Kidney epithelial cell (primary cell): ENCODE measurements at regions not wholly inside any gene's neighbourhood (a gene's known extent, or its start where the extent isn't known, plus 50 kb on each side); places are given as distances from the start of the nearest gene placed in this dataset.

Source experiments
- DNase-seq: peaks from one replicate; pipeline ENCODE4 v3.0.0-alpha.2; 2010; ENCODE audit warnings: low read depth
- H3K27me3 ChIP-seq: 2 replicates; pipeline ENCODE4 v1.6.0; 2011; ENCODE audit warnings: low read length; ENCODE audit not compliant: control insufficient read depth, insufficient read depth
- H3K36me3 ChIP-seq: 2 replicates; pipeline ENCODE4 v1.5.1; 2011; ENCODE audit warnings: low read length; ENCODE audit not compliant: control insufficient read depth, insufficient read depth
- H3K4me3 ChIP-seq: 2 replicates; pipeline ENCODE4 v1.5.1; 2011; ENCODE audit warnings: low read depth, mild to moderate bottlenecking, control low read depth, low read length
- TF ChIP-seq, protein P1 (sequence below): IDR thresholded peaks from 2 replicates; pipeline ENCODE4 v1.5.1; 2011; ENCODE audit warnings: mild to moderate bottlenecking, moderate library complexity, low read length, control low read depth, inconsistent platforms; ENCODE audit not compliant: insufficient read depth, poor library complexity, severe bottlenecking

DNA sequence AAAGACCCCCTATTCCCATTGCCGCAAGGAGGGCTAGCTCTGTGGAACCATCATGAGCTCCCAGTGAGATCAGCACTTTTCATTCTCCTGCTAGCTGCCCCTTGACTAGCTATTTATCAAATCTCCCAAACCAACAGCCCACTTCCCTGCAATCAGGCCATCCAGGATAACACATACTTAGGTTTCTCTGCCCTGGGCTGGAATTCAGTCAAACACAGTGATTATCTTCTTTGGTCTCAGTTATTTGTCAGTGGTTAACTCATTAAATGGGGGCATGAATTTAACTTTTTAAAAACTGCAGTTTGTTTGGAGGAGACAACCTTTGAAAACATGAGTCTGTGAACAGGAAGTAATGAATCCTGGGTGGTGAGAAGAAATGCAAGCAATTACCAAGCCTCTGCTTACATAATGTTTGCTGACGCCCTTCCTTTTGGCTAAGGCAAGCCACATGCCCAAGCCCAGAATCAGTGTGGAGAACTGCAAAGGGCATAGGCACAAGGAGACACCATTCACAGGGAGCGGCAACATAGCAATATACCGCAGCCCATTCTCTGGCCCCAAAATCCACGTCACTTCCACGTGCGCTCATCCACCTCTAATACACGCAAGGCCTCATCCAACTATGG, 275.0 kb downstream of the DRD1 start:
- Histone ChIP-seq H3K27me3 (no peaks in the 10 kb centered on the region), H3K4me3 (no peak overlapping the region), H3K36me3 (no peaks in the 10 kb centered on the region)
- TF ChIP-seq, protein P1, sequence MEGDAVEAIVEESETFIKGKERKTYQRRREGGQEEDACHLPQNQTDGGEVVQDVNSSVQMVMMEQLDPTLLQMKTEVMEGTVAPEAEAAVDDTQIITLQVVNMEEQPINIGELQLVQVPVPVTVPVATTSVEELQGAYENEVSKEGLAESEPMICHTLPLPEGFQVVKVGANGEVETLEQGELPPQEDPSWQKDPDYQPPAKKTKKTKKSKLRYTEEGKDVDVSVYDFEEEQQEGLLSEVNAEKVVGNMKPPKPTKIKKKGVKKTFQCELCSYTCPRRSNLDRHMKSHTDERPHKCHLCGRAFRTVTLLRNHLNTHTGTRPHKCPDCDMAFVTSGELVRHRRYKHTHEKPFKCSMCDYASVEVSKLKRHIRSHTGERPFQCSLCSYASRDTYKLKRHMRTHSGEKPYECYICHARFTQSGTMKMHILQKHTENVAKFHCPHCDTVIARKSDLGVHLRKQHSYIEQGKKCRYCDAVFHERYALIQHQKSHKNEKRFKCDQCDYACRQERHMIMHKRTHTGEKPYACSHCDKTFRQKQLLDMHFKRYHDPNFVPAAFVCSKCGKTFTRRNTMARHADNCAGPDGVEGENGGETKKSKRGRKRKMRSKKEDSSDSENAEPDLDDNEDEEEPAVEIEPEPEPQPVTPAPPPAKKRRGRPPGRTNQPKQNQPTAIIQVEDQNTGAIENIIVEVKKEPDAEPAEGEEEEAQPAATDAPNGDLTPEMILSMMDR: no peak
- no peak for DNase-seq

DNA sequence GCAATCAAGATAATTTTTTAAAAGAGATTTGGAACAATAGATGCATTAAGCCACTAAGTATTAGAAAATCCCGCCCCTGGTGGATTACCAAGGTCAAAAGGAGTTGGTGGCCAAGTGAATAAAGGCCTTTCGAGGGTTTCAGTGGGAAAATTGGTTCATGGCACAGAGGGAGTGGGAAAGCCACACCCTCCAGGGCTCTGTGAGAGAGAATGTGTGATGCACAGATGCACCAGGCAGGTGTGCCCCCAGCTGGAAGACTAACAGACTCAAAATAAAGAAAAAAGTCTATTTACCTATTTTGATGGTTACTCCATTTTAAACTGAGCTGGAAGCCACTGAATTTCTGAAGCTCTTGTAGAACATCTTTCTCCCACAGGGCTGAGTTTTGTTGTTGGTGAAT, 278.0 kb downstream of the DRD1 start:
- H3K4me3 ChIP-seq: no peak overlapping the region
- DNase-seq: no peak
- no peaks in the 10 kb centered on the region for H3K27me3 ChIP-seq
- H3K36me3 ChIP-seq: no peaks in the 10 kb centered on the region
- TF ChIP-seq, protein P1: no peak

DNA sequence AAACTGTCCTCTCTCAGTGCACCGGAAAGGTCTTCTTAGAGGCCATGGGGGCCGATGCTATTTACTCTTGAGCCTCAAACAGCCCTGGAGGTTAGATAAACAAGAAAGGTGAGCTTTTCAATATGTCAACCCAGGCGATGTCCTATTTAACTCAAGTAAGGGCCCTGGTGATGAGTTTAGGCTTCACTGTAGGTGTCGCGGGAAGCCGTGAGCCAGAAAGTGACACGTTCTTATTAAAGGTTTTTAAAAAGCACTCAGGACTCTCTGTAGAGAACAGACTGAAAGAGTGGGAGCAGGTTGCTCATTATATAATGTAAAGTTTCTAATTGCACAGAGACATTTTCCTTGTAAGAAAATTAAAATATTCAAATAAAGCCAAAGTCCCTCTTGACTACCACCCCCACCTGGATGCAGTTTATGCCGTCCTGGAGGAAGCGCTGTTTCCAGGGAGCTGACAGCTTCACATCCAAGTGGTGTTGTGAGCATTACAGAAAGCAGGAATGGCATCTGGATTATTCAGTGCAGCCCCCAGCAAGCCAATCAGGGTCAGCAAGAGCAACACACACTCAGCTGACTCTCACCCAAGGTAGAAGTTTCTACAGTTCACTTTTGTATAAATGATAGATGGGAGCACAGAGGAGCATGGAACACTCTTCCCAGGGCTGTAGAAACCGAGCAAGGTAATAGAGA, 280.3 kb downstream of the DRD1 start:
- TF ChIP-seq, protein P1: no peak
- no peak for DNase-seq
- H3K27me3 ChIP-seq: no peaks in the 10 kb centered on the region

DNA sequence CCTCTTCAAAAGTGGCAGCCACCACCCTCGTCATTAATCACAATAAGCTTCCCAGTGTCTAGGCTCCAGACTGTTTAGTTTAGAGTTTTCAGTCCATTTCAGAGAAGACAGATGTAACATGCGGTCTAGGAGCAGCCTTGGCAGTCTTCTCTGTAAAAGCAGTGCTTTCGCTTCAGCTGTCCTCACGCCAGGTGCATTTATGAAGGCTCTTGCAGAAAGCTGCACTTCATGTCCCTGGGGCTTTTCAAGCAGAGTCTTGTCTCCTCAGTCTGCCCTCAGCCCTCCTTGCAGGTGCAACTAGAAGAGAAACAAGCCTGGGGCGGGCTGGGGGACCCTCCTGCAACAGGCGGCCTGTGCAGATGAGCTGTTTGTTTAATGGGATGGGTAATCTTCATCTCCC, 281.9 kb downstream of the DRD1 start:
- no peaks in the 10 kb centered on the region for H3K27me3 ChIP-seq
- DNase-seq: no peak
- H3K4me3 ChIP-seq: no peak overlapping the region
- H3K36me3 ChIP-seq: no peaks in the 10 kb centered on the region
- TF ChIP-seq, protein P1: no peak

More for the DNA sequence above, 280.3 kb downstream of the DRD1 start:
- H3K36me3 ChIP-seq: no peaks in the 10 kb centered on the region
- H3K4me3 ChIP-seq: no peak overlapping the region

DNA sequence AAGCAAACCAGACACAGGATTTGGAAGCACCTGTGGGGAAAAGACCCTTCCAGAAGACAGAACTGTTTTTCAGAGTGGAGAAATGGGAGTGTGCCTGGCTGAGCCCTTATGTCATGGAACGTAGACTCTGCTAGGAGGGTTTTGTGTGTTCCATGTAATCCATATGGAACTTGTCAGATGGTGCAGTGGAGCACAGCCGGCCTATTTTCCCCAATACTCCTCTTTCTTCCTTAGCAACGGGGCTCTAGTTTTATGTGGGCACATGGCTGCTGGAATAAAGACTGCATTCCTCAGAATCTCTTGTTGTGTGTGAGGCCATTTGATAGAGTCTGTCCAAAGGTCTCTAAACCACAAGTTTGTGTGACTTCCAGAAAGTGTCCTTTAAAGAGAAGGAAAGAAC, 284.0 kb downstream of the DRD1 start:
- H3K4me3 ChIP-seq: no peak overlapping the region
- no peak for DNase-seq
- TF ChIP-seq, protein P1: no peak
- no peaks in the 10 kb centered on the region for H3K27me3 ChIP-seq
- no peaks in the 10 kb centered on the region for H3K36me3 ChIP-seq

DNA sequence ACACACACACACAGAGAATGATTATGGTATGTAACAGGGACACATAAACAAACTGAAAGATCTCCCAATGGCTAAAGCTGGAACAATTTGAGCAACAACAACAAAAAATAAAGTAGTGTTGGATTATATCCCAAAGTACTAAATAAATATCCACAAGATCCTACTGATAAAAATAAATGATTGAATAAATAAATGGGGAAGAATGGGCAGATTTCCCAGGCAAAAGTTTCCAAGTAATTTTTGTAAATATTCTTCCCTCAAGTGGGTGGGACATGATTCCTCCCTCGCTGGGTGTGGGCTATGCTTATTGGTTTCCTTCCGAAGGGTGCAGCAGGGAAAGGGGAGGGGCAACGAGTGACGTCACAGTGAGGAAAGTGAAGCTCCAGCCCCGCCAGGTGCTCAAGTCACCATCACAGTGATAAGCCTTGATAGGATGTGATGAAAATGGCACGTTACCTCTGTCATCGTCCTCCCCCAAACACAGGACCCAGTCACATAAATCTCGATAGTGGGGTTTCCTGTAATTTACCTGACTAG, 295.3 kb downstream of the DRD1 start:
- DNase-seq: no peak
- Histone ChIP-seq H3K4me3 (no peak overlapping the region), H3K27me3 (no peaks in the 10 kb centered on the region), H3K36me3 (no peaks in the 10 kb centered on the region)
- TF ChIP-seq, protein P1: no peak
